Osteocyte (in vitro differentiated cells): ENCODE measurements at regions not wholly inside any gene's neighbourhood (a gene's known extent, or its start where the extent isn't known, plus 50 kb on each side); places are given as distances from the start of the nearest gene placed in this dataset.

Source experiments
- DNase-seq: peaks from one replicate; pipeline ENCODE4 v3.0.0; 2021; ENCODE audit warnings: mixed read lengths; ENCODE audit not compliant: unreplicated experiment; ENCODE audit errors: extremely low spot score
- H3K27ac Mint-ChIP-seq: one replicate; pipeline ENCODE4 v1.8.0; 2021; ENCODE audit warnings: mild to moderate bottlenecking, mixed read lengths; ENCODE audit not compliant: unreplicated experiment
- H3K27me3 Mint-ChIP-seq: one replicate; pipeline ENCODE4 v1.8.0; 2021; ENCODE audit warnings: mixed read lengths; ENCODE audit not compliant: unreplicated experiment
- H3K36me3 Mint-ChIP-seq: one replicate; pipeline ENCODE4 v1.8.0; 2021; ENCODE audit warnings: mixed read lengths; ENCODE audit not compliant: unreplicated experiment
- H3K4me1 Mint-ChIP-seq: one replicate; pipeline ENCODE4 v1.8.0; 2021; ENCODE audit warnings: mixed read lengths; ENCODE audit not compliant: unreplicated experiment
- H3K4me3 Mint-ChIP-seq: one replicate; pipeline ENCODE4 v1.8.0; 2021; ENCODE audit warnings: mild to moderate bottlenecking, moderate library complexity, mixed read lengths; ENCODE audit not compliant: unreplicated experiment
- H3K9me3 Mint-ChIP-seq: one replicate; pipeline ENCODE4 v1.8.0; 2021; ENCODE audit warnings: mixed read lengths; ENCODE audit not compliant: unreplicated experiment
- CTCF ChIP-seq: fragments of 200-600 bp; sonication (generic); IDR thresholded peaks from 2 replicates; pipeline ENCODE4 v1.5.0; 2021; ENCODE audit warnings: antibody characterized with exemption, mild to moderate bottlenecking, moderate library complexity

GRCh38 chr3:83216919-83217594, 1455.6 kb upstream of the GBE1 start:
- H3K36me3 Mint-ChIP-seq: peaks cover 2% of the 10 kb centered on the region
- no peak for TF ChIP-seq CTCF
- no peak overlapping the region for H3K4me3 Mint-ChIP-seq
- H3K9me3 Mint-ChIP-seq: no peaks in the 10 kb centered on the region
- no peak overlapping the region for H3K27ac Mint-ChIP-seq
- H3K4me1 Mint-ChIP-seq: peaks cover 8% of the 10 kb centered on the region
- H3K27me3 Mint-ChIP-seq: no peaks in the 10 kb centered on the region
- DNase-seq: no peak

- Mint-ChIP-seq H3K36me3 (no peaks in the 10 kb centered on the region), H3K9me3 (peaks cover under 1% of the 10 kb centered on the region), H3K4me1 (peaks cover 5% of the 10 kb centered on the region), H3K27ac (no peak overlapping the region), H3K4me3 (no peak overlapping the region), H3K27me3 (no peaks in the 10 kb centered on the region)
- no peak for TF ChIP-seq CTCF
- DNase-seq: no peak
Measured at GRCh38 chr3:83195243-83195642, 1433.8 kb upstream of the GBE1 start.

GRCh38 chr3:83193526-83193925, 1432.1 kb upstream of the GBE1 start:
- Mint-ChIP-seq H3K27me3 (no peaks in the 10 kb centered on the region), H3K4me3 (no peak overlapping the region), H3K27ac (no peak overlapping the region), H3K9me3 (no peaks in the 10 kb centered on the region), H3K4me1 (peaks cover 5% of the 10 kb centered on the region), H3K36me3 (no peaks in the 10 kb centered on the region)
- TF ChIP-seq CTCF: no peak
- no peak for DNase-seq

- DNase-seq: no peak
- no peaks in the 10 kb centered on the region for H3K27me3 Mint-ChIP-seq
- no peak overlapping the region for H3K27ac Mint-ChIP-seq
- no peak for TF ChIP-seq CTCF
- H3K4me1 Mint-ChIP-seq: peaks cover 5% of the 10 kb centered on the region
- H3K9me3 Mint-ChIP-seq: peaks cover 11% of the 10 kb centered on the region
- H3K4me3 Mint-ChIP-seq: no peak overlapping the region
- H3K36me3 Mint-ChIP-seq: peaks cover 5% of the 10 kb centered on the region
Measured at GRCh38 chr3:83189634-83190033, 1428.2 kb upstream of the GBE1 start.

GRCh38 chr3:83169473-83169872, 1408.0 kb upstream of the GBE1 start:
- H3K4me1 Mint-ChIP-seq: no peaks in the 10 kb centered on the region

More at GRCh38 chr3:83169473-83169872, 1408.0 kb upstream of the GBE1 start:
- H3K4me3 Mint-ChIP-seq: no peak overlapping the region
- H3K27ac Mint-ChIP-seq: no peak overlapping the region
- TF ChIP-seq CTCF: no peak
- no peaks in the 10 kb centered on the region for H3K9me3 Mint-ChIP-seq
- no peaks in the 10 kb centered on the region for H3K27me3 Mint-ChIP-seq
- no peaks in the 10 kb centered on the region for H3K36me3 Mint-ChIP-seq
- DNase-seq: no peak
